Glomerular visceral epithelial cell (primary cell): ENCODE measurements at regions not wholly inside any gene's neighbourhood (a gene's known extent, or its start where the extent isn't known, plus 50 kb on each side); places are given as distances from the start of the nearest gene placed in this dataset.
"Not testable (repeated sequence)": the region's sequence is repeated elsewhere in the genome, so short reads cannot be mapped to it uniquely, and the experiment has no call there.

Experiments
- DNase-seq: peaks from one replicate; pipeline ENCODE4 v3.0.0-alpha.2; 2016; ENCODE audit errors: extremely low spot score

- DNase-seq: no peak
These were observed 160.3 kb upstream of the JADE1 start for GRCh38 chr4:128649161-128649560.

DNA sequence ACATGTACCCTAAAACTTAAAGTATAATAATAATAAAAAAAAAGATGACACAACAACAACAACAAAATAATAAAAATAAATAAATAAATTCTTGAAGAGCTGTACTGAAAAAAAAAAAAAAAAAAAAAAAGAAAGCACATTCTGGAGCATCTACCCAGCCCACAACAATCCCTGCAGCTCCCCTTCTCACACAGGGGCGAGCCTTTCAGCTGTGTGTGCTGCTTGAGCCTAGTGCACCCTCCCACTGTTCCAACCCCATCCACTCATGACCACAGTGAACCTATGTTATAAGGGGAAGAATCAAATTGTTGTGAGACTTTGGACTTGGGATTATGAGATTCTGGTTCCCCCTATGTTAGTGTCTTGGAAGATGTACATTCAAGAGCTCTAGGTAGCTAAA lies 161.5 kb upstream of the JADE1 start:
- no peak for DNase-seq

DNA sequence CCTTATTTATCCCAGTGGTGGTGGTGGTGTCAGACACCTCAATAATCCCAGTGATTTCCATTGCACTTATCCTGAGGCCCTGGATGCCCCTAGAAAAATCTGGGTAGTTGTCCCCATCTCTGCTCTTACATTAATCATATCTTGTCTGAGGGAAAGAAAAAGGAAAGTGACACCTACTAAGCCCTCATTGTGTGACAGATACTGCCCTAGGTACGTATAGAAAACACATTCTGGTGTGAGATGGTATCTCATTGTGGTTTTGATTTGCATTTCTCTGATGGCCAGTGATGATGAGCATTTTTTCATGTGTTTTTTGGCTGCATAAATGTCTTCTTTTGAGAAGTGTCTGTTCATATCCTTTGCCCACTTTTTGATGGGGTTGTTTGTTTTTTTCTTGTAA lies 162.6 kb upstream of the JADE1 start:
- not testable (repeated sequence) for DNase-seq

- DNase-seq: not testable (repeated sequence)
These were observed 164.5 kb upstream of the JADE1 start for GRCh38 chr4:128644693-128645654.

DNA sequence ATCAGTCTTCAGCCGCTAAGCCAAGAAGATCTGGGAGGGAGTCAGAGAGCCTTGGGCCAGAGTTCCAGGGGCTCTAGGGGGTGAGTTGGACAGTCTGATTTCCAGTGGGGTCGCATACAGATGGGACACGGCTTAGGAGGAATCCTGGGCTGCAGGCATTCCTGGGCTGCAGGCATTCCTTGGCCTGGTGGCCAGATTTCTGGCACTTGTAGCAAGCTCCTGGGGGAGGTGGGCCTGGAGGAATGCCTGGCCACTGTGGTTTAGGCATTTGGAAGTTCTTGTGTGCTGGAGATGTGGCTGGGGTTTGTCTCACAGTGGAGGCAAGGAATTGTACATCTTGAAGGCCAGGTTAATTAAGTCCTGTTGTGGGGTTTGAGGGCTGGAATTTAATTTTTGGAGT lies 165.4 kb upstream of the JADE1 start:
- DNase-seq: peak; percentile 36

- DNase-seq: not testable (repeated sequence)
These were observed 167.9 kb upstream of the JADE1 start for GRCh38 chr4:128641566-128641965.

DNA sequence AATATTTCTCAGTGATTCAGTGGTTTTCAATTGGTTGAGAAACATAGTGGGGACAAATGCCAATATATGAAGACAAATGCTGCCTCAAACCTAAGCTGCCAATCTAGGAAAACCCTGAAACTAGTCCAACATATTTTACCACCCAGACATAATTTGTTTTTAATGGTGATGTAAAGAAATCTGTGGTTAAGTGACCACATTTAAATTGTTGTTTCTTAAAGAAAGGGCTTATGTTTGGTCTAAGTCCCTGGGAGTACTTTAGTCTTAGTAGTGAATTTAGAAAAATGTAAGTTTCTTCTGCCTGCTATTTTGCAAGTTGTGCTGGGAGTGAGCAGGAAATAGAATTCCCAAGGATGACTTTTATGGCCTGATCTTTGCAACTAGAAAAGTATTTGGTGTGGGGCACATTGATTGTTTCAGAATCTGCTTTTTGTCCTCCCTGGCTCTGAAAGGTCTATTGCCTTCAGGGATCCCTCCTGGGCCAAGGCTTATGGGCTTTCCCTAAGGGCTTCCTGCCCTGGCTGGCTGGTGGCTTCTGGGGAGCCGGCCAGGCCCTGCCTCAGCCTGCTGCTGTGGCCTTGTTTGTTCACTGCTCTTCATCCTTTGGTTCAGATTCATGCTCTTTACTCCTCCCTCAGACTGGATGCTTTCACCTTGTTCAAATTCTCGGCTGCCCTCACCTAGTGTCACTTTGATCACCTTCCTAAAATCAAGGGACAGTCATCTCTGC lies 169.8 kb upstream of the JADE1 start:
- DNase-seq: no peak

DNA sequence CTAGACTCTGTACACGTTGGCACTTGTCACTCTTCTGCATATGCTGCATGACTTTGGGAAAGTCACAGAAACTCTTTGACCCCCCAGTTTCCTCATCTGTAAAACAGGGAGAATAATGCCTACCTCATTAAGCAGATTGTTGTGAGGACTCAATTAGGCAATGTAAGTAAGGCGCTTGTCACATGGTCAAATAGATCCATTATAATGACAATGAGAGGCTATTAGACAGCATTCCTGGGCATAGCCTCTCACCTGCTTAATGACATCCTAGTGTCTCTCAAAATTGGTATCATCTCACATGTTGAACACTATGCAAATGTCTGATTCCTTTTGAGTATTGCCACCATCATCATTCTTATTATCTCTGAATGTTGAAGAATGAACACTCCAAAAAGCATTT lies 172.6 kb upstream of the JADE1 start:
- DNase-seq: no peak

- no peak for DNase-seq
These were observed 173.4 kb upstream of the JADE1 start for GRCh38 chr4:128635955-128636560.

DNA sequence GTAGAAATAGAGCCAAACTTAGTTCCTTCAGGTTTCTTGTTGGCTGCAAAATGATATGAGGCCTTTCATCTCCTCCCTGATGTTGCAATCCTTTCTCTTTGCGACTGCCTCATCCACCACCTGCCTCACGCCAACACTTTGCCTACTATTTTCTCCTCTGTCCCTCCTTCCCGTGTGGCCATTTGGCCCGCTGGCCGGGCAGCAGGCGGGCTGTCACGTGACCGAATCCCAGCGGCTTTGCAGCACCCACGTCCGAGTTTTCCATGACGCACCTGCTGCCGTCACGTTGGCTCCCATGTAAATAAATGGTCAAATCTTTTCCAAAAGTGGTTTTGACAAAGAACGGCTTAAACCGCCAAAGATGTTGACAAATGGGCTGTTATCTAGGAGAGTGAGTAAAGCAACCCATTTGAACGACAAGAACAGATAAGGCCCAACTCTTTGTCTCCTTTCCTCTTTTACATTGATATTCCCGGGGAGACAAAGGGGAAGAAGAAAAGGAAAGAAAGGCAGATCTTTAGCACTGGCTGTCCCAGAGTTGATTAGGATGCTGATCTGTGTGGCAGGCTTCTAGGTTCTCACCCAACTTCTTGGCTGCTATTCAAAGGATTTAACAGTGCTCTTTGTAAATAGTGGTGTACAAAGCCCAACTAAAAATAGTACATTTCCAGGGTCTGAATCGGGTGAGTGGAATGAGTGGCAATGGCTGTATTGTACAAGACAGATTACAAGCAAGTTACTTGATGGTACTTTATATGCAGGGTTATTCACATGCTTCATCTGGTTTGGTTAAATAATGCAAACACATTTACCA lies 174.2 kb upstream of the JADE1 start:
- no peak for DNase-seq

- DNase-seq: no peak
These were observed 176.4 kb upstream of the JADE1 start for GRCh38 chr4:128633067-128633466.

DNA sequence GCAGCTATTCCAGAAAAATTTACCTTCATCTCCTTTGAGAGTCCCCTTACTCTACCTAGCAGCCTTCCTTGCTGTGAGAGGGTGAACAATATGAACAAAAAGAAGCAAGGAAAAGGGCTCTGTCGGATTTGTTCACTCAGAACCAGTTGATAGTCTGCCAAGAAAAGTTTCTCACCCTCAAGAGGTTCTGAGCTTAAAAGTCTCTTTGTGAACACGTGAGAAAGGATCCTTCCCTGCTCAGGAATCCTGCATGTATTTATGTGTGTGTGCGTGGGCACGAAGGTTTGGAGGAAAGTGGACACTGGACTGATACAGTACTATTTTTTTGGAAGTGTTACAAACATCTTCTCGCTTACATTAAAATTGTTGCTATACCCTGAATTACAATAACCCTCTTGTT lies 178.6 kb upstream of the JADE1 start:
- no peak for DNase-seq

- no peak for DNase-seq
These were observed 185.8 kb upstream of the JADE1 start for GRCh38 chr4:128623508-128624215.

DNA sequence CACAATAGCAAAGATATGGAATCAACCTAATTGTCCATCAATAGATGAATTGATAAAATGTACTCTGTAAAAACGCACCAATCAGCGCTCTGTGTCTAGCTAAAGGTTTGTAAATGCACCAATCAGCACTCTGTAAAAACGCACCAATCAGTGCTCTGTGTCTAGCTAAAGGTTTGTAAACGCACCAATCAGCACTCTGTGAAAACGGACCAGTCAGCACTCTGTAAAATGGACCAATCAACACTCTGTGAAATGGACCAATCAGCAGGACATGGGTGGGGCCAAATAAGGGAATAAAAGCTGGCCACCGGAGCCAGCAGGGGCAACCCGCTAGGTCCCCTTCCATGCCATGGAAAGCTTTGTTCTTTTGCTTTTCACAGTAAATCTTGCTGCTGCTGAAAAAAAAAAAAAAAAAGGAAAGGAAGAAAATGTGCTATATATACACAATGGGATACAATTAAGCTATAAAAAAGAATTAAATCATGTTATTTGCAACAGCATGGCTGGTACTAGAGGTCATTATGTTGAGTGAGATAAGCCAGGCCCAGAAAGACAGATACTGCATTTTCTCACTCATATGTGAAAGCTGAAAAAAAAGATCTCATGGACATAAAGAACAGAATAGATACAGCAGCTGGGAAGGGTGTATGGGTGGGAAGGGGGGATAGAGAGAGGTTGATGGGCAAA lies 189.1 kb upstream of the JADE1 start:
- DNase-seq: not testable (repeated sequence)

DNA sequence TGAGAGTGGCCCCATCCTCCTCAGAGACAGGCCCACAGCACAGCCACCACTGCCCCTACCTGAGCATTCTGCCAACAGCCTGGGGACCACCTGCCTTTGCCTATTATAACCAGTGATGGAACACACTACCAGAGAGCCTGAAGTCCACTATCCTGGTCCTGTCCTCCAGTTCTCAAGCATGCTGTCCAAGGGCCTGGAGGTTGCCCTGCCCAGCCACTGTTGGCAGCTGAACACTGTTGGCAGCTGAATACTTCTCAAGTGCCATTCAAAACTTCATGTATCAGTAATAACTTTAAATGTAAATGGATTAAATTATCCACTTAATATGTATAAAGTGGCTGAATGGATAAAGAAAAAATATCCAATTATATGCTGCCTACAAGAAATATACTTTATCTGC lies 194.3 kb upstream of the JADE1 start:
- no peak for DNase-seq

GRCh38 chr4:128608006-128608405 lies 201.5 kb upstream of the JADE1 start:
- no peak for DNase-seq

DNA sequence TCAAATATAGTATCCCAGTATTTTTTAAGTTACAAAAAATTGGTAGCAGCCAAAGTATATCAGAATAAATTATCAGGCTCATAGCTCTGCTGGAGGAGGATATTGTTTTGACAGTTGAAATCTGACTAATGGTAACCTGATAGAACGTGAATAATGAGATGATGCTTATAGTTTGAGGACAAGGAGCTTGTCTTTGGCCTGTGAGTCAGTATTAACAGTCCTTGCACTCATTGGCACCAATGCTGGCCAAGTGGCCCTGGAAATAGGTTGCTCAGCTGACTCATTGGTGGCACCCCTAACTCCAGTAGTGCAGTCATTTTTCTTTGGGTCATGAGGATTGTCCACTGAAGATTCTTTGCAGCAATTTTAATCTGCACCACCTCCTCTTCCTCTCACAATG lies 203.3 kb upstream of the JADE1 start:
- peak; percentile 54 for DNase-seq

DNA sequence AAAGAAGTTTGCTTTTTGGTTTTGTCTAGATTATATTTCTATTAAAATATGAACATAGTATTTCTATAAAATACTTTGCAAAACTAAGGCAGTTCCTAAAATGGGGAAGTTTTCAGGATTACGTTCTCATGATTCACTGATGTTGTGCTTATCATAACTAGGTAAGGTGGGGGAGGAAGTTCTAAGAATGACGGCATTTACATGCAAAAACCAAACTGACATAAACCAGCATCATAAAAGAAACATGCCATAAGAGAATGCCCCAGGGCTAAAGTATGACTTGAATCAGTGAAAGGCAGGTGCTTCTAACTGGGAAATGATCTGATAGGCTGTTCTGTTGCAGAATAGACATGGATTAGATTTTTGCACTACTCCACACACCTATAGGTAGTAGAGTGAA lies 204.7 kb upstream of the JADE1 start:
- peak; percentile 17 for DNase-seq

DNA sequence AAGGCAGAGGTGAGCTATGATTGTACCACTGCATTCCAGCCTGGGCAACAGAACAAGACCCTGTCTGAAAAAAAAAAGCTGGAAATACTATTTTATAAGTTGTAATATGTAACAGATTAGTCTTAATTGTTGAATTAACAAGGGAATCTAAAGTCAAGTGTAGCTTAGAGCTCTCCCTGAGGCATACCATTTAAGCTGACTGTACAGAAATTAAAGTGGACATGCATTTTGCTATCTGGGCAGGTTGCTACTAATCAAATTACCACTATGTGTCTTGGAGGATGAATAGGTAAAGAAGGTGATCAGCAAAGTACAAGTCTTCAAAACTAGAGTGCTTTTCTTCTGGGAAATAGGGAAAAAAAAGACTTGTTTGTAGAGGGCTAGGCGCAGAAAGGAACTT lies 205.3 kb upstream of the JADE1 start:
- no peak for DNase-seq

DNA sequence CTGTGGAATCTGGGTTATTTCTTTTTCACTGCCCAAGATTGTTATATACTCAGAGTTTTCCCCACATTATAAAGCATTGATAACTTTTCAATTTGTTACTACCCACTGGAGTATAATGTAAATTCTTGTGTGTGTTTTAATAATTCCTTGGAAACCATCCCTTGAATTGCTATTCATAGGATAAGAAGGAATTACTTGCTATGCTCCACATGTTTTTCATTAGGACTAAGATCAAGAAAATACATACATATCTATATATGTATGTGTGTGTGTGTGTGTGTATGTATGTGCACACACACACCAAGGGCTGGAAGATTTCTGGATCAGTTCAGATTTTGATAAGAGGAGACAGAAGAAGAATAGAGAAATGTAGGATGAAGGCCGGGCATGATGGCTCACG lies 206.4 kb upstream of the JADE1 start:
- DNase-seq: no peak
